KOPT-K1 (cell line): ENCODE measurements at regions not wholly inside any gene's neighbourhood (a gene's known extent, or its start where the extent isn't known, plus 50 kb on each side); places are given as distances from the start of the nearest gene placed in this dataset.
"Not testable (repeated sequence)": the region's sequence is repeated elsewhere in the genome, so short reads cannot be mapped to it uniquely, and the experiment has no call there.

Experiments used
- H3K27ac ChIP-seq: fragments of 200-600 bp; sonication (generic); 2 replicates; pipeline ENCODE4 v1.5.1; 2016; ENCODE audit warnings: antibody characterized with exemption, mild to moderate bottlenecking, low read depth, low read length; ENCODE audit not compliant: poor library complexity, severe bottlenecking
- H3K36me3 ChIP-seq: fragments of 200-600 bp; sonication (generic); 2 replicates; pipeline ENCODE4 v1.5.1; 2017; ENCODE audit warnings: antibody characterized with exemption, mild to moderate bottlenecking, low read length, moderate library complexity; ENCODE audit not compliant: insufficient read depth
- H3K9me3 ChIP-seq: fragments of 200-600 bp; sonication (generic); 2 replicates; pipeline ENCODE4 v1.5.1; 2017; ENCODE audit warnings: antibody characterized with exemption, low read length, mild to moderate bottlenecking; ENCODE audit not compliant: insufficient read depth, poor library complexity, severe bottlenecking

- Histone ChIP-seq H3K36me3 (no peaks in the 10 kb centered on the region), H3K27ac (no peak overlapping the region)
Observed at GRCh38 chr2:64277101-64277849, 133.1 kb upstream of the PELI1 start.

GRCh38 chr2:64280812-64281211 is 136.6 kb upstream of the PELI1 start:
- not testable (repeated sequence) for H3K27ac ChIP-seq, H3K36me3 ChIP-seq, H3K9me3 ChIP-seq

More at GRCh38 chr2:64277101-64277849, 133.1 kb upstream of the PELI1 start:
- no peaks in the 10 kb centered on the region for H3K9me3 ChIP-seq

- Histone ChIP-seq H3K36me3 (no peaks in the 10 kb centered on the region), H3K9me3 (no peaks in the 10 kb centered on the region), H3K27ac (peak overlapping the region; percentile 49)
Observed at GRCh38 chr2:64283006-64283570, 138.9 kb upstream of the PELI1 start.

- H3K27ac ChIP-seq: peak overlapping the region; percentile 49
- H3K36me3 ChIP-seq: no peaks in the 10 kb centered on the region
- no peaks in the 10 kb centered on the region for H3K9me3 ChIP-seq
Observed at GRCh38 chr2:64283641-64284361, 139.6 kb upstream of the PELI1 start.

GRCh38 chr2:64284751-64285150 is 140.5 kb upstream of the PELI1 start:
- Histone ChIP-seq H3K27ac (no peak overlapping the region), H3K9me3 (no peaks in the 10 kb centered on the region), H3K36me3 (no peaks in the 10 kb centered on the region)

GRCh38 chr2:64287202-64287740 is 143.1 kb upstream of the PELI1 start:
- H3K36me3 ChIP-seq: no peaks in the 10 kb centered on the region
- no peaks in the 10 kb centered on the region for H3K9me3 ChIP-seq
- H3K27ac ChIP-seq: no peak overlapping the region

- Histone ChIP-seq H3K36me3 (no peaks in the 10 kb centered on the region), H3K9me3 (no peaks in the 10 kb centered on the region), H3K27ac (no peak overlapping the region)
Observed at GRCh38 chr2:64288321-64289193, 144.3 kb upstream of the PELI1 start.

GRCh38 chr2:64289251-64289650 is 145.0 kb upstream of the PELI1 start:
- Histone ChIP-seq H3K9me3 (no peaks in the 10 kb centered on the region), H3K36me3 (no peaks in the 10 kb centered on the region), H3K27ac (no peak overlapping the region)

- Histone ChIP-seq H3K9me3 (no peaks in the 10 kb centered on the region), H3K27ac (no peak overlapping the region), H3K36me3 (no peaks in the 10 kb centered on the region)
Observed at GRCh38 chr2:64289737-64290136, 145.5 kb upstream of the PELI1 start.

- Histone ChIP-seq H3K27ac (no peak overlapping the region), H3K9me3 (no peaks in the 10 kb centered on the region), H3K36me3 (no peaks in the 10 kb centered on the region)
Observed at GRCh38 chr2:64291181-64291580, 147.0 kb upstream of the PELI1 start.

GRCh38 chr2:64295326-64296139 is 151.3 kb upstream of the PELI1 start:
- H3K27ac ChIP-seq: no peak overlapping the region
- H3K9me3 ChIP-seq: no peaks in the 10 kb centered on the region
- no peaks in the 10 kb centered on the region for H3K36me3 ChIP-seq

GRCh38 chr2:64296140-64296480 is 151.9 kb upstream of the PELI1 start:
- no peaks in the 10 kb centered on the region for H3K9me3 ChIP-seq
- H3K36me3 ChIP-seq: no peaks in the 10 kb centered on the region
- H3K27ac ChIP-seq: no peak overlapping the region

GRCh38 chr2:64296695-64297346 is 152.6 kb upstream of the PELI1 start:
- Histone ChIP-seq H3K36me3 (no peaks in the 10 kb centered on the region), H3K27ac (no peak overlapping the region), H3K9me3 (no peaks in the 10 kb centered on the region)

- Histone ChIP-seq H3K36me3 (no peaks in the 10 kb centered on the region), H3K27ac (no peak overlapping the region), H3K9me3 (no peaks in the 10 kb centered on the region)
Observed at GRCh38 chr2:64298161-64298560, 153.9 kb upstream of the PELI1 start.
